OCI-LY1 (cell line): ENCODE measurements at regions not wholly inside any gene's neighbourhood (a gene's known extent, or its start where the extent isn't known, plus 50 kb on each side); places are given as distances from the start of the nearest gene placed in this dataset.

Experiments
- CTCF ChIP-seq: fragments of 200-600 bp; sonication (generic), shearing (Covaris generic); IDR thresholded peaks from 2 replicates; pipeline ENCODE4 v1.5.1; 2017; ENCODE audit warnings: mild to moderate bottlenecking, antibody characterized with exemption, low read length, moderate library complexity, mixed read lengths
- EZH2 ChIP-seq: fragments of 200-600 bp; sonication (generic), shearing (Covaris generic); IDR thresholded peaks from 2 replicates; pipeline ENCODE4 v1.8.0; 2017; ENCODE audit warnings: borderline replicate concordance, mixed run types, mild to moderate bottlenecking, antibody characterized with exemption, low read length, moderate library complexity, mixed read lengths

DNA sequence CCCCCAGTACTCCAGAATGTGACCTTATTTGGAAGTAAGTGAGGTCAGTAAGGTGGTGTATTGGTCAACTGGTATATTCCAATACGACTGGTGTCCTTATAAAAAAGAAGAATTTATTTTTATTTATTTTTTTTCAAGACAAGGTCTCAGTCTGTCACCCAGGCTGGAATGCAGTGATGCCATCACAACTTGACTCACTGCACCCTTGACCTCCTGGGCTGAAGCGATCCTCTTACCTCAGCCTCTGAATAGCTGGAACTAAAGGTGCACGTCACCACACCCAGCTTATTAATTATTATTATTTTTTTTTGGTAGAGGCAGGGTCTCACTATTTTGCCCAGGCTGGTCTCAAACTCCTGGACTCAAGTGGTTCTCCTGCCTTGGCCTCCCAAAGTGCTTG, 115.1 kb upstream of the PITX2 start:
- TF ChIP-seq CTCF = no peak
- TF ChIP-seq EZH2 = no peak
